ENCODE measurements at regions not wholly inside any gene's neighbourhood (a gene's known extent, or its start where the extent isn't known, plus 50 kb on each side); places are given as distances from the start of the nearest gene placed in this dataset.

DNA sequence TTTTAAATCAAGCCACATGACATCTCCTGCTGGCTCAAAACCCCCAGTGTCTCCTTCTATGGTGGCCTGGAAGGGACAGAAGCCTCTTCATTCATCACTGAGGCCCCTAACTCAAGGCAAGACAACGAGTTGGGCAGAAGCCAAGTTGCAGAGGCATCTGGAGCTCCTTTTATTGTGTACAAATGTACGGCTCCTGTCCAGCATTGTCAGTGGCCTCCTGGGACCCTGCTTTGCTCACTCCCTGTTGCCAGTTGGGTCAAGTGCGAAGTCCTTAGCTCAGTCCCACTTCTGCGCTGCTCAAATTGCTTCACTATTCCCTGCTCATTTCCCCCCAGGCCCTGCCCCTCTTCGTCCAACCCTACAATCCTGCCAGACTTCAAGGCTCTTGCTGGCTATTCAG, 181.2 kb upstream of the PMEPA1 start (continued):
- TF ChIP-seq EZH2 (IDR thresholded peaks at IDR 0.05; ENCODE audit: low read depth, unreplicated experiment) (no peak), JUNB (IDR thresholded peaks at IDR 0.05; ENCODE audit: unreplicated experiment) (no peak), NANOG (IDR thresholded peaks at IDR 0.05; ENCODE audit: borderline replicate concordance) (no peak), ZNF331 (CRISPR knock-in tag; IDR thresholded peaks at IDR 0.05; ENCODE audit: low read depth) (no peak)

DNA sequence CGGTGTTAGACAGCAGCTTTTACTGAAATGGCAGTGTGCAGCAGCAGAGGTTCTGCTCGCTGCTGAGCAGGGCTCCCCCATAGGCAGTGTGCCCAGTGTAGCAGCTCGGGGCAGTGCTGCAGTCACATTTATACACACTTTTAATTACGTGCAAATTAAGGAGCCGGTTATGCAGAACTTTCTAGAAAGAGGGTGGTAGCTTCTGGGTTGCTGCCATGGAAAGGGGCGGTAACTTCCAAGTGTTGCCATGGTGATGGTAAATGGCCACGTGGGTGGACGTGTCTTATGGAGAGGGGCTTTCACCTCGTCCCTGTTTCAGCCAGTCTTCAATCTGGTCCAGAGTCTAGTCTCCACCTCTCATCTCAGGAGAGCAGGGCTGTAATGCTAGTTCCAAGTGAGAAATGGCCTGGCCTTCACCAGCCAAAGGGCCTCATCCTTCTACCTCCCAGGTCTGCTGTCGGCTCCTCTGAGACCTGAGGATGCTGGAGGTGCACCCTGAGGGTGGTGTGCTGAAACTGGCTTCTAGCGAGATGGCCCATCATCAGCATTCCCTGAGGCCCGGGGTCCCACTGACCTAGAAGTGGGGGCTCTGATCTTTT, 180.5 kb upstream of the PMEPA1 start:
- Histone ChIP-seq H2AFZ (no peak overlapping the region), H3K4me2 (no peak overlapping the region), H3K79me2 (replicated peaks; ENCODE audit: insufficient read depth) (no peaks in the 10 kb centered on the region), H3K27ac (ENCODE audit: low read depth) (no peak overlapping the region), H3F3A (replicated peaks; ENCODE audit: low read depth) (no peaks in the 10 kb centered on the region), H3K4me3 (no peak overlapping the region), H3K27me3 (ENCODE audit: insufficient read depth) (no peaks in the 10 kb centered on the region), H4K20me1 (replicated peaks; ENCODE audit: insufficient read depth) (no peaks in the 10 kb centered on the region), H3K36me3 (ENCODE audit: insufficient read depth) (no peaks in the 10 kb centered on the region), H3K9me2 (ENCODE audit: insufficient read depth) (no peaks in the 10 kb centered on the region), H3K4me1 (ENCODE audit: insufficient read depth) (no peaks in the 10 kb centered on the region)
- TF ChIP-seq, protein P1, sequence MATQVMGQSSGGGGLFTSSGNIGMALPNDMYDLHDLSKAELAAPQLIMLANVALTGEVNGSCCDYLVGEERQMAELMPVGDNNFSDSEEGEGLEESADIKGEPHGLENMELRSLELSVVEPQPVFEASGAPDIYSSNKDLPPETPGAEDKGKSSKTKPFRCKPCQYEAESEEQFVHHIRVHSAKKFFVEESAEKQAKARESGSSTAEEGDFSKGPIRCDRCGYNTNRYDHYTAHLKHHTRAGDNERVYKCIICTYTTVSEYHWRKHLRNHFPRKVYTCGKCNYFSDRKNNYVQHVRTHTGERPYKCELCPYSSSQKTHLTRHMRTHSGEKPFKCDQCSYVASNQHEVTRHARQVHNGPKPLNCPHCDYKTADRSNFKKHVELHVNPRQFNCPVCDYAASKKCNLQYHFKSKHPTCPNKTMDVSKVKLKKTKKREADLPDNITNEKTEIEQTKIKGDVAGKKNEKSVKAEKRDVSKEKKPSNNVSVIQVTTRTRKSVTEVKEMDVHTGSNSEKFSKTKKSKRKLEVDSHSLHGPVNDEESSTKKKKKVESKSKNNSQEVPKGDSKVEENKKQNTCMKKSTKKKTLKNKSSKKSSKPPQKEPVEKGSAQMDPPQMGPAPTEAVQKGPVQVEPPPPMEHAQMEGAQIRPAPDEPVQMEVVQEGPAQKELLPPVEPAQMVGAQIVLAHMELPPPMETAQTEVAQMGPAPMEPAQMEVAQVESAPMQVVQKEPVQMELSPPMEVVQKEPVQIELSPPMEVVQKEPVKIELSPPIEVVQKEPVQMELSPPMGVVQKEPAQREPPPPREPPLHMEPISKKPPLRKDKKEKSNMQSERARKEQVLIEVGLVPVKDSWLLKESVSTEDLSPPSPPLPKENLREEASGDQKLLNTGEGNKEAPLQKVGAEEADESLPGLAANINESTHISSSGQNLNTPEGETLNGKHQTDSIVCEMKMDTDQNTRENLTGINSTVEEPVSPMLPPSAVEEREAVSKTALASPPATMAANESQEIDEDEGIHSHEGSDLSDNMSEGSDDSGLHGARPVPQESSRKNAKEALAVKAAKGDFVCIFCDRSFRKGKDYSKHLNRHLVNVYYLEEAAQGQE (IDR thresholded peaks at IDR 0.05; ENCODE audit: unreplicated experiment): no peak
- TF ChIP-seq, protein P2, sequence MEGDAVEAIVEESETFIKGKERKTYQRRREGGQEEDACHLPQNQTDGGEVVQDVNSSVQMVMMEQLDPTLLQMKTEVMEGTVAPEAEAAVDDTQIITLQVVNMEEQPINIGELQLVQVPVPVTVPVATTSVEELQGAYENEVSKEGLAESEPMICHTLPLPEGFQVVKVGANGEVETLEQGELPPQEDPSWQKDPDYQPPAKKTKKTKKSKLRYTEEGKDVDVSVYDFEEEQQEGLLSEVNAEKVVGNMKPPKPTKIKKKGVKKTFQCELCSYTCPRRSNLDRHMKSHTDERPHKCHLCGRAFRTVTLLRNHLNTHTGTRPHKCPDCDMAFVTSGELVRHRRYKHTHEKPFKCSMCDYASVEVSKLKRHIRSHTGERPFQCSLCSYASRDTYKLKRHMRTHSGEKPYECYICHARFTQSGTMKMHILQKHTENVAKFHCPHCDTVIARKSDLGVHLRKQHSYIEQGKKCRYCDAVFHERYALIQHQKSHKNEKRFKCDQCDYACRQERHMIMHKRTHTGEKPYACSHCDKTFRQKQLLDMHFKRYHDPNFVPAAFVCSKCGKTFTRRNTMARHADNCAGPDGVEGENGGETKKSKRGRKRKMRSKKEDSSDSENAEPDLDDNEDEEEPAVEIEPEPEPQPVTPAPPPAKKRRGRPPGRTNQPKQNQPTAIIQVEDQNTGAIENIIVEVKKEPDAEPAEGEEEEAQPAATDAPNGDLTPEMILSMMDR (conservative IDR thresholded peaks at IDR 0.05; ENCODE audit: low read depth in 2 of 2): no peak
- TF ChIP-seq, protein P3, sequence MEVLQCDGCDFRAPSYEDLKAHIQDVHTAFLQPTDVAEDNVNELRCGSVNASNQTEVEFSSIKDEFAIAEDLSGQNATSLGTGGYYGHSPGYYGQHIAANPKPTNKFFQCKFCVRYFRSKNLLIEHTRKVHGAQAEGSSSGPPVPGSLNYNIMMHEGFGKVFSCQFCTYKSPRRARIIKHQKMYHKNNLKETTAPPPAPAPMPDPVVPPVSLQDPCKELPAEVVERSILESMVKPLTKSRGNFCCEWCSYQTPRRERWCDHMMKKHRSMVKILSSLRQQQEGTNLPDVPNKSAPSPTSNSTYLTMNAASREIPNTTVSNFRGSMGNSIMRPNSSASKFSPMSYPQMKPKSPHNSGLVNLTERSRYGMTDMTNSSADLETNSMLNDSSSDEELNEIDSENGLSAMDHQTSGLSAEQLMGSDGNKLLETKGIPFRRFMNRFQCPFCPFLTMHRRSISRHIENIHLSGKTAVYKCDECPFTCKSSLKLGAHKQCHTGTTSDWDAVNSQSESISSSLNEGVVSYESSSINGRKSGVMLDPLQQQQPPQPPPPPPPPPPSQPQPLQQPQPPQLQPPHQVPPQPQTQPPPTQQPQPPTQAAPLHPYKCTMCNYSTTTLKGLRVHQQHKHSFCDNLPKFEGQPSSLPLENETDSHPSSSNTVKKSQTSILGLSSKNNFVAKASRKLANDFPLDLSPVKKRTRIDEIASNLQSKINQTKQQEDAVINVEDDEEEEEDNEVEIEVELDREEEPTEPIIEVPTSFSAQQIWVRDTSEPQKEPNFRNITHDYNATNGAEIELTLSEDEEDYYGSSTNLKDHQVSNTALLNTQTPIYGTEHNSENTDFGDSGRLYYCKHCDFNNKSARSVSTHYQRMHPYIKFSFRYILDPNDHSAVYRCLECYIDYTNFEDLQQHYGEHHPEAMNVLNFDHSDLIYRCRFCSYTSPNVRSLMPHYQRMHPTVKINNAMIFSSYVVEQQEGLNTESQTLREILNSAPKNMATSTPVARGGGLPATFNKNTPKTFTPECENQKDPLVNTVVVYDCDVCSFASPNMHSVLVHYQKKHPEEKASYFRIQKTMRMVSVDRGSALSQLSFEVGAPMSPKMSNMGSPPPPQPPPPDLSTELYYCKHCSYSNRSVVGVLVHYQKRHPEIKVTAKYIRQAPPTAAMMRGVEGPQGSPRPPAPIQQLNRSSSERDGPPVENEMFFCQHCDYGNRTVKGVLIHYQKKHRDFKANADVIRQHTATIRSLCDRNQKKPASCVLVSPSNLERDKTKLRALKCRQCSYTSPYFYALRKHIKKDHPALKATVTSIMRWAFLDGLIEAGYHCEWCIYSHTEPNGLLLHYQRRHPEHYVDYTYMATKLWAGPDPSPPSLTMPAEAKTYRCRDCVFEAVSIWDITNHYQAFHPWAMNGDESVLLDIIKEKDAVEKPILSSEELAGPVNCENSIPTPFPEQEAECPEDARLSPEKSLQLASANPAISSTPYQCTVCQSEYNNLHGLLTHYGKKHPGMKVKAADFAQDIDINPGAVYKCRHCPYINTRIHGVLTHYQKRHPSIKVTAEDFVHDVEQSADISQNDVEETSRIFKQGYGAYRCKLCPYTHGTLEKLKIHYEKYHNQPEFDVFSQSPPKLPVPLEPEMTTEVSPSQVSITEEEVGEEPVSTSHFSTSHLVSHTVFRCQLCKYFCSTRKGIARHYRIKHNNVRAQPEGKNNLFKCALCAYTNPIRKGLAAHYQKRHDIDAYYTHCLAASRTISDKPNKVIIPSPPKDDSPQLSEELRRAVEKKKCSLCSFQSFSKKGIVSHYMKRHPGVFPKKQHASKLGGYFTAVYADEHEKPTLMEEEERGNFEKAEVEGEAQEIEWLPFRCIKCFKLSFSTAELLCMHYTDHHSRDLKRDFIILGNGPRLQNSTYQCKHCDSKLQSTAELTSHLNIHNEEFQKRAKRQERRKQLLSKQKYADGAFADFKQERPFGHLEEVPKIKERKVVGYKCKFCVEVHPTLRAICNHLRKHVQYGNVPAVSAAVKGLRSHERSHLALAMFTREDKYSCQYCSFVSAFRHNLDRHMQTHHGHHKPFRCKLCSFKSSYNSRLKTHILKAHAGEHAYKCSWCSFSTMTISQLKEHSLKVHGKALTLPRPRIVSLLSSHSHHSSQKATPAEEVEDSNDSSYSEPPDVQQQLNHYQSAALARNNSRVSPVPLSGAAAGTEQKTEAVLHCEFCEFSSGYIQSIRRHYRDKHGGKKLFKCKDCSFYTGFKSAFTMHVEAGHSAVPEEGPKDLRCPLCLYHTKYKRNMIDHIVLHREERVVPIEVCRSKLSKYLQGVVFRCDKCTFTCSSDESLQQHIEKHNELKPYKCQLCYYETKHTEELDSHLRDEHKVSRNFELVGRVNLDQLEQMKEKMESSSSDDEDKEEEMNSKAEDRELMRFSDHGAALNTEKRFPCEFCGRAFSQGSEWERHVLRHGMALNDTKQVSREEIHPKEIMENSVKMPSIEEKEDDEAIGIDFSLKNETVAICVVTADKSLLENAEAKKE (CRISPR knock-in tag; IDR thresholded peaks at IDR 0.05): no peak
- TF ChIP-seq STAT1 (IDR thresholded peaks at IDR 0.05; ENCODE audit: unreplicated experiment): no peak
- TF ChIP-seq, protein P4, sequence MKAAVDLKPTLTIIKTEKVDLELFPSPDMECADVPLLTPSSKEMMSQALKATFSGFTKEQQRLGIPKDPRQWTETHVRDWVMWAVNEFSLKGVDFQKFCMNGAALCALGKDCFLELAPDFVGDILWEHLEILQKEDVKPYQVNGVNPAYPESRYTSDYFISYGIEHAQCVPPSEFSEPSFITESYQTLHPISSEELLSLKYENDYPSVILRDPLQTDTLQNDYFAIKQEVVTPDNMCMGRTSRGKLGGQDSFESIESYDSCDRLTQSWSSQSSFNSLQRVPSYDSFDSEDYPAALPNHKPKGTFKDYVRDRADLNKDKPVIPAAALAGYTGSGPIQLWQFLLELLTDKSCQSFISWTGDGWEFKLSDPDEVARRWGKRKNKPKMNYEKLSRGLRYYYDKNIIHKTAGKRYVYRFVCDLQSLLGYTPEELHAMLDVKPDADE (IDR thresholded peaks at IDR 0.05): no peak
- no peak for TF ChIP-seq ZNF114 (CRISPR knock-in tag; IDR thresholded peaks at IDR 0.05)
- TF ChIP-seq NANOG (IDR thresholded peaks at IDR 0.05; ENCODE audit: borderline replicate concordance): no peak
- TF ChIP-seq EZH2 (IDR thresholded peaks at IDR 0.05; ENCODE audit: low read depth, unreplicated experiment): no peak
- no peak for TF ChIP-seq EZH2phosphoT487 (IDR thresholded peaks at IDR 0.05; ENCODE audit: unreplicated experiment)
- no peak for TF ChIP-seq POLR2AphosphoS5 (IDR thresholded peaks at IDR 0.05; ENCODE audit: low read depth)
- TF ChIP-seq ZNF331 (CRISPR knock-in tag; IDR thresholded peaks at IDR 0.05; ENCODE audit: low read depth): no peak
- DNase-seq (ENCODE audit: low spot score) (peak; percentile 20), ATAC-seq (no peak)
- Mint-ChIP-seq H3K27ac (no peak overlapping the region), H3K36me3 (ENCODE audit: low read depth) (no peaks in the 10 kb centered on the region), H3K27me3 (ENCODE audit: insufficient read depth, low read depth, poor library complexity) (peaks cover 11% of the 10 kb centered on the region), H3K4me3 (no peak overlapping the region), H3K4me1 (peaks cover 13% of the 10 kb centered on the region), H3K9me3 (peaks cover 2% of the 10 kb centered on the region; the same call in 2 of the 3 replicates)
